IPS-11a (cell line): ENCODE measurements at regions not wholly inside any gene's neighbourhood (a gene's known extent, or its start where the extent isn't known, plus 50 kb on each side); places are given as distances from the start of the nearest gene placed in this dataset.
"Not testable (repeated sequence)": the region's sequence is repeated elsewhere in the genome, so short reads cannot be mapped to it uniquely, and the experiment has no call there.

Experiments used
- H3K4me3 ChIP-seq: one replicate; pipeline ENCODE4 v1.5.1; 2013; ENCODE audit warnings: low read depth, low read length, control low read depth

DNA sequence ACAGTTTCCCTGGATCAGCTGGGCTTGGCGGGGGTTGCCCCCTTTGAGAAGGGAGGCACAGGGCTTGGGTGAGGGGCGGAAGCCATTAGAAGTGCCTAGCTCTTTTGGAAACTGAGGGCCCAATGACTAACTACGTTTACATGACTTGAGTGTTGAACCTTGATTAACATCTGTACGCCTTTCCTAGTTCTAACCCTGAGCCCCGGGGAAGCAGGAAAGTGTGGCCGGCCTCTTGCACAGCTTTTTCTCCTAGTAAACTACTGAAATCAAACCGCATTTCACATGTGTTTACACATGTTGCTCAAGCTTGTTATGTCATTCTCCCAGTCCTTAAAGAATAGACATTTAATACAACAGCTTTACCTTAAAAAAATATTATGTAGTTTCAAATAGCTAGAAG is 1356.4 kb upstream of the TMEM132C start:
- H3K4me3 ChIP-seq: no peak overlapping the region

DNA sequence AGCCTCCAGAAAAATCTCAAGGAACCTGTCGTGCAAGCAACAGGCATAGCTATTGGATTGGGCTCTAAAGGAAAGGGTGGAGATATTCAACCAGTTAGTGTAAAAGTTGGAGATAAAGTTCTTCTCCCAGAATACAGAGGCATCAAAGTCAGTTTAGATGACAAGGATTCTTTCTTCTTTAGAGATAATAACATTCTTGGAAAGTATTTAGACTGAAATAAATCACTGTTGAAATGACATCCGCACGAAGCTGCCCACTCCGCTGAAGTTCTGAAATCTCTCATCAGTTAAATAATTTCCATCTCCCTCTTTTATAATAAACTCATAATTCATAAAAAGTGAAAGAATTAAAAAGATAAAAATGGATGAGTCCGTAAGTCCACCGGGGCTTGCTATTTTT is 1354.9 kb upstream of the TMEM132C start:
- H3K4me3 ChIP-seq: no peak overlapping the region

DNA sequence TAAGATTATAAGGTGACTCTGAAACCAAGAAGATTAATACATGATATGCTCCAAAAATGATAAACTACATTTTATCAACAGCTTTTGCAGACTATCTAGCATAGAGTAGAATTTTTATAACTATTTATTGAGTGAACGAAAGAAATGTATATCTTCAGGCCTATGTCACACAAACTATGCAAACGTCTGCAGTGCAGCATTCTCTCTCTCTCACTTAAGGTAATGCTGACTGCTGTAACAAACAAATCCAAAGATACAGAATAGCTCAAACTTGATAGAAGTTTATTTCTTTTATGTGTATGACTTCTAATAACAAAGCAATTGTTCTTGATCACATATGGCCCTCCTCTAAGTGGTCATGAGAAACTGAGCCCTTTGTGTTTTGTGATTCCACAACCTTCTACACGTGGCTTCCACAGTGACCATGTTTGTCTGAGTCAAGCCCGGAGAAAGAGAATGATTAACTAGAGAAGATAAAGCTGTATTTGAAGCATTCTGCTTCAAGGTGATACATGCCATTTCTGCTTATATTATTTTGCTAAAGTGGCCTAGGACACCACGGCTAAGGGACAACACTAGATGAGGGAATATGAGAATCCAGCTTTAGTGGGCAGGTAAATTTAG is 1352.7 kb upstream of the TMEM132C start:
- H3K4me3 ChIP-seq: no peak overlapping the region

DNA sequence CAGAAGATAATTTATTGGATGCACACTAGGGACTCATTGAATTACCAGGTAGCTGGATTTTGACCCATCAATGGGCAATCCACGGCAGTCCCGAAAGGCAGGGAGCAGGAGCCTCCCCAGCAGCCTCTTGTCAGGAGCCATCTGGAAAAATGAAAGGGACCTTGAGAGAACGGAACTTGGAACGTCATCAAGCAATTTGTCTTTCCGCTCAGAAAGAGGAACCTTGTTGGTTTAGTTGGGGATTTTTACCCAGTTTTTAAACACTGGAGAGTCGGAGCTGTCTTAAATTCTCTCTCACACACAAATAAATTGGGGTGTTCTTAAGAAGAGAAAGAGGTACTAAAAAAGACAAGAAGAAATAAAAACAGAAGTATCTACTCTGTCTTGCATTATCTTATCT is 1351.7 kb upstream of the TMEM132C start:
- no peak overlapping the region for H3K4me3 ChIP-seq

DNA sequence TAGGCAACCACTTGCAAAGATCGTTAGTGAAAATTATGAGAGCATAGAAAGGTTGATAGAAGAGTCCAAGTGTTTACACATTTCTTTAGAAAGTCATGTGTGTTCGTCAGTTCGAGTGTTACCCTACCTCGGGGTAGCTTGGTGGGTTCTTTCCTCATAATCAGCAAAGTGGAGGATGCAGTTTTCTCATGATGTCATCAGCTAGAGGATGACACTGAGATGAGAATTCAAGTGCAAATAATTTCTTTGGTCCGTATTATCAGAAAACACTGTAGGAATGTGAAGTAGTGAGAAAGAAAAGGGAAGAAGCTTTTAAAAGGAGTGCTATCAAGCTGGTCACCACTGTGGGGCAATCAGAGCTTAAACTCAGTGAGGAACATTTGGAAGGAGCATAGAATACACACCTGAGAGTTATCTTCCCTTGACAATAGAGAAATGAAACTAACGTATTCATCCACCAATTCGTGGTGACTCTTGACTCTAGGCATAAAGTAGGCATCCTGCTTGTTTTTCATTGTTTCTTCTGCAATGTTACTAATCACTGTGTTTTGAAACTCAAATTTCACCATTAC is 1340.9 kb upstream of the TMEM132C start:
- no peak overlapping the region for H3K4me3 ChIP-seq

DNA sequence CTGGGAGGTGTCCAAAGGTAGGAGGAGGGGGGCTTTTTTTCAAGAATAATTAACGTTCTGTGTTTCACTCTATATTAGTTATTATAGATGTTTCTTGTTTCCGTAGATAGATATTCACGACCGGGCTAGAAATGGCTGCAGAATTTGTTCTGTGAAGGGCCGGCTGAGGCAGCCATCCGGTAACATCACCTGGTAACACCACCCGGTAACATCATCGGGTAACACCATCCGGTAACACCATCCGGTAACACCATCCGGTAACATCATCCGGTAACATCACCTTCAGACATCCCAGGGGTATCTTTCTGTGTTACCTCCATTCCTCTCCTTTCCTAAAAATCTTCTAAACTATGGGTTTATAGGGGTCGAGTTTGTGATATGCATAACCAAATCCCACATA is 1336.7 kb upstream of the TMEM132C start:
- no peak overlapping the region for H3K4me3 ChIP-seq

DNA sequence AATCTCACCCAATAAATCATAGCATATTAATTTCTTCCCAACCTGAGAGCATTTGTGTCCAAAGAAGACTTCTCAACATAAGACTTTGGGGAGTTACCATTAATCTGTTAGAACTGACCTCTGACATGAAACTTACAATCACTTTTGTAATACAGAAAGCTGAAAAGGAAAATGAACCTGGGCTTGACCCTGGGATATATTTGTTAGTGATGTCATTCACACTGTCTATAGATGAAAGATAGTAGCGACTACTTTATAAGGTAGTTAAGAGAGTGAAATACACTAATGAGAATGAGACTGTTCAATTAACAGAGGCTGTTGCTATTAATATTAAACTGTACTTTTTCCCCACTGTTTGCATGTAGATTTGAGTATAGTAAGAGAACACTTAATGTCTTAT is 1334.8 kb upstream of the TMEM132C start:
- H3K4me3 ChIP-seq: no peak overlapping the region

DNA sequence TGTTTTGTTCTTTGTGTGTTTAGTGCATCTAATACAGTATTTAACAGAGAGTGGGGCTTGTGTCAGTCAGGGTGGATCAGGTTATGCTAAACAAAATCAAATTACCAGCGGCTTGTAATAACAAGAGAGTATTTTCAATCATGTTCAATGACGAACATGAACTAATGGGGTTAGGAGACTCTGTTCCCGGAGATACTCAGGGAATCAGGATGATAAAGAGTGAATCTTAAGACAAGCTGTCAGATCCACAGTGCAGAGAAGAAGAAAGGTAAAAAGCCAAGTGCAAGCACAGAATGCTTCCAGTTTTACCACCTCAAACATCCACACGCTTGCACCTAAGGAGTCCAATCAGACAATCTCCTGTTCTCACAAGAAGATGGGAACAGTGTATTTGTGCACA is 1331.5 kb upstream of the TMEM132C start:
- H3K4me3 ChIP-seq: no peak overlapping the region

DNA sequence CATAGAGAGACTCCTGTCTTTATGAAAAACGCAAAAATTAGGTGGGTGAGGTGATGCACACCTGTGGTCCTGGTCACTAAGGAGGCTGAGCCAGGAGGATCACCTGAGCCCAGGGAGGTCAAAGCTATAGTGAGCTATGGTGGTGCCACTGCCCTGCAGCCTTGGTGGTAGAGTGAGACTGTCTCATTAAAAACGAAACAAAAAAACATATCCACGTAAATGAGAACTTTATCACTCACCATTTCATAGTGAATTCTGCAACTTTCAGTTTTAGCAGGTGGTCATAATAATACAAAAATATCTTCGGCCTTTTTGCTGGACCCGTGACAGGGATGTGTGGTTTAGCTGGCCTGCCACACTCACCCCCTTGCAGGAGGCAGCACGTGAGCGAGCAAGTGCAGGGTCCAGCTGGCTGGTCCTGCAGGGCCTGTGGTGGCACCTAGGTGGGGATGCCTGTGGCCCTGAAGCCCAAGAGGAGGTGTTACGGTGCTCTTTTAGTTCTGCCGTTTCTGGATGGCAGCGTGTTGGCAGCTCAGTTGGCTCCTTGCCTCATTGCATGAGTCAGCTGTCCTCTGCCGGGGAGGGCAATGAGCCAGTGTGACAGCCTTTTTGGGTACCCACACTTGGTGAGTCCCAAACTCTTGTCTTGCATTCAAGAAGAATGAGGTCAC is 1330.7 kb upstream of the TMEM132C start:
- H3K4me3 ChIP-seq: no peak overlapping the region

DNA sequence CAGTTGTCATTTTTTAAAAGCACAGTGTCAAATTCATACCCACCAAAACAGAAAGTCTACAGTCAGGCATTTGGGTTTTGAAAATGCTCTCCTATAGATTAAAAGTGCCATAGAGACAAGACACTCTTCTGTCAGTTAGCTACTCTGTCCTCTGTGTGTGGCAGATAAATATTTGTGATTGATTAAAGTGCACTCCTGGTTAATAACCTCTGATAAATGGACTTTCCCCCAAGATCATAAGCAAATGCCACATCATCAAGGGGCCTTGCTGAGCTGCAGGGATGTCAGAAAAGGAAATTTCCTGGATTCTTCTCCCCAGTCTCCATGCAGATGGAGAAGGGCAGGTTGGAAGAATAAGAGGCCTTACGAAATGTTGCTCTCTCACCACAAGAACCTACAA is 1329.5 kb upstream of the TMEM132C start:
- H3K4me3 ChIP-seq: no peak overlapping the region

DNA sequence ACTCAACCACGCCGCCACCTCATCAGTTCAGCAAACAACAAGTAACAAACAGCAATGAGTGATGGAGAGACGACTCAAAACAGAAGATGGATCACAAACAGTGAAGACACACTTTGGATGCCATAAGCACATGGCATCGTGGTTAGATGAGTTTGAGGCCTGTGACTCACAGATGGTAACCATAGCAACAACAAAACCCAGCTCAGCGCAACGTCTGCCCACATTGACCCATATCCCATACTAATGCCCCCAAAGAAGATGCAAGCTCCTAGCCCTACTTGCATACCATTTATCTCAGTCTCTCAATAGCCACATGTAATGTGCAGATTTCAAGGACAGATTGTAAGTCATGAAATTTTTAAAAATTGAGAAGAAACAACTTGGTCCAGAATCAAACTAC is 1322.3 kb upstream of the TMEM132C start:
- no peak overlapping the region for H3K4me3 ChIP-seq

DNA sequence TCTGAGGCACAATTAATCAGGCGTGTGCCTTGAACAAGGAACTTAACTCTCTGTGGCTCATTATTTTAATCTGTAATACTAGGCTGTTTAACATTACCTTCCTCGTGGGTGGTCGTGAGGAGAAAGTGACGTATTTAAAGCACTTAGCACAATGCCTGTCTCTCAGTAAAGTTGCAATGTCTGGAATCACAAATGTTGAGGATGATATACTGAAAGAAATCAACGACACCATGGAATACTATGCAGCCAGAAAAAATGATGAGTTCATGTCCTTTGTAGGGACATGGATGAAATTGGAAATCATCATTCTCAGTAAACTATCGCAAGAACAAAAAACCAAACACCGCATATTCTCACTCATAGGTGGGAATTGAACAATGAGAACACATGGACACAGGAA is 1320.0 kb upstream of the TMEM132C start:
- not testable (repeated sequence) for H3K4me3 ChIP-seq

DNA sequence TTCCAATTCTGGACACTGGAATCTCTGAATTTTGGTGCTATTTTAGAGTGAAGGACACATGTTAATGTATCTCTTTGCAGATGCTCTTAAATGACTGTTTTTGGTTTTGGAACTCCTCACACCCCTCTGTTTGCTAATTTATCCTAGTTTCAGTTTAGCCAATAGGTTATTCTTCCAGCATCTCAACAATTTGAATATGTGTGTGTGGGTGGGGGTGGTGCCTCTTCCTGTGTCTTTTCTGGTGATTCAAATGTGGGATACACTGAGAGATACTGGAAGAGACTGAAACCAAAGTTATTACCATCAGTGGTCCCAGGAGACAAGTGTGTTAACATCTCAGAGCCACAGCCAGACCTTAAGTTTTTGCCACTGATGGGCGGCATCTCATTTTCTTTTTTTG is 1317.4 kb upstream of the TMEM132C start:
- no peak overlapping the region for H3K4me3 ChIP-seq

DNA sequence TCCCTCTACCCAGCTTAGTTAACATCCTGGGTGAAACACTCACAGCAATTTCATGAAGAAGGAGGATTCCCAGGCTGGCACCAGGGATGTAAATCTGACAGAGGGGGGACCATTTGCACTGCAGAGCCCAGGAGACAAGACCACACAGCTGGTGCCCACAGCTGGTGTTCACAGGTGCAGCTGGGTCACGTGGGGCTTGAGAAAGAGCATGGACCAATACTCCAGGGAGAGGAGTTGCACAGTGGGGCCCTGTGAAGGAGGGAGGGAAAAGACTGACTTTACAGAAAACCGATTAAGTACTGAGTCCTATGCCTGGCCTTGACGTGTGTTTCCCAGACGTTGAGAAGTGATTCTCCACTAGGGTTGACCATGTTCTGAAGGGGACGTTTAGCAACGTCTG is 1316.7 kb upstream of the TMEM132C start:
- no peak overlapping the region for H3K4me3 ChIP-seq

DNA sequence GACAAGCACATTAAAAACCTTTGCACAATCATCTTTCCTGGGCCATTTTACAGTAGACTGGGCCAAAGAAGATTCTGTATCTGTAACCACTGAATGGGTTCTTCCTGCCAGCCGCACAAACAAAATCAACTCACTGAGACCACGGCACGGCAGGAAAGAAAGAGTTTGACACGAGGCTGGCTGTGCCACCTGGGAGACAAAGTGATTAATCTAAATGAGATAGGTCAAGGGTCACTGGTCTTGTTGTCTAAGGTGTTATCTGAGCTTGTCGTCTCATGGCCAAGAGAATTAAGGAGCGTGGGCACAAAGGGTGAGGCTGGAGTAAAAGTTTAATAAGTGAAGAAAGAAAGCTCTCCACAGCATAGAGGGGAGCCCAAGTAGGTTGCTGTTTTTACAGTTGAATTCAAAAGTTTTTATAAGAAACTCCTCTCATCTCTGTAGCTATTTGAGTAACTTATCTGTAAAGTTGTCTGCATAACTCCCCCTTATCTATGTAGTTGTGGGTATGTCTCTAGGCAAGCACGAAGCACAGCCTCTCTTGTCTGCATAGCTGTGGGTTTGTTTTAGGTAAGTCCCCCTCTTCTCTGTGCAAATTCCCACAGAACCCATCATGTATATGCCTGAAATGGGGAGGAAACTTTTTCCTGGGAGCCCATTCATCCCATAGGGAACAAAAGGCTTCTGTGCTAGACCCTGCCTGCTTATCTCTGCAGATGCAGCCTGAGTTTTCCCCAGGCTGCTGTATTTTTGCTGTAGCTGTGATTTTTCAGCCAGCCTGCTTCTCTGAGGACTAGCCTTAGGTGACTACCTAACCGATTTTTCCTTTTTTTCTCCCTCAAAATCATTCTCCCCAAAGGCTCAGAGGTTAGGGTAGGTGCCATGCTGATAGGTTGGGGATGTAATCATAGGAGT is 1314.6 kb upstream of the TMEM132C start:
- no peak overlapping the region for H3K4me3 ChIP-seq

DNA sequence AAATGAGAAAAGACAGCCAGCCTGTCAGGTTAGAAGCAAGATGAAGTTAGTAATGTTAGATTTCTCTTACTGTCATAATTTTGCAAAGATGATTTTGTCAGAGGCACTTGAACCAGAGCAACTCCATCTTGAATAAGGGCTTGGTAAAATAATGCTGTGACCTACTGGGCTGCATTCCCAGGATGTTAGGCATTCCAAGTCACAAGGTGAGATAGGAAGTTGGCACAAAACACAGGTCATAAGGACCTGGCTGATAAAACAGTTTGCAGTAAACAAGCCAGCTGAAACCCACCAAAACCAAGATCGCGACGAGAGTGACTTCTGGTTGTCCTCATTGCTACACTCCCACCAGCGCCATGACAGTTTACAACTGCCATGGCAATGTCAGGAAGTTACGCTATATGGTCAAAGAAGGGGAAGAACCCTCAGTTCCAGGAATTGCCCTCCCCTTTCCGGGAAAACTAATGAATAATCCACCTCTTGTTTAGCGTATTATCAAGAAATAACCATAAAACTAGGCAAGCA is 1313.5 kb upstream of the TMEM132C start:
- no peak overlapping the region for H3K4me3 ChIP-seq

DNA sequence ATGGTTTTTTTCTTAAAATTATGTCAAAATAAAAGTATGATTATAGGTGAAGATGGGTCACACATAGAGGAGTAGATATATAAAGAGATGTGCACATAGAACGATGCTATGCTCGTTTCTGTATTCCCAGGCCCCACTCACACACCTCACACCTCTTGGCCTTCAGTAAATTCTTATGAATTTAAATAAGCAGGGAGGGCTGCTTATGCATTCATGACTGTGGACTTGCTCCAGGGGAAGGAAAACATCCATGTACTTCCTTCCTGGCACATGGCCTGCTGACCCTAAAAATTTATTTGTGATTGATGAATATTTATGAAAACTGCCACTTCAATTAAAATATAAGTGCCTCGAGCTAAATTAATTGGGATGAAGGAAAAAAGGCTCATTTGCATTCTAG is 1306.7 kb upstream of the TMEM132C start:
- no peak overlapping the region for H3K4me3 ChIP-seq

DNA sequence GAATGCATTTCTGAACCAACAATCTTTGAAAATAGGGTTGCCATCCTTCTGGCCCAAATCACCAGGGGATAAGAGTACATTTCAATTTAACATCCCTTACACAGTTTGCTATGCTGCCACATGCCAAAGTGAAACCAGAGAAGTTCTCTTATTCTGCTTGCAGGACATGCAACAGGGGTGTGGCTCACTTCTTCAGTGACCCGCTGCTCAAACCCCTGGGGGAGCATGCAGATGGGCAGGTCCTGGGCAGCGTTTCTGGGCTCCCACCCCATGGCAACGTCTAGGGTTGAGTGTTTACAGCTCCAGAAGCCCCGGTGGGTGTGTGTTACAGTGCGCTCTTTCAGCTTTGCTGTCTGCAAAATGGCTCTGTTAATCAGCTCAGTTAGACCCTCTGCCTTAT is 1306.3 kb upstream of the TMEM132C start:
- H3K4me3 ChIP-seq: no peak overlapping the region

DNA sequence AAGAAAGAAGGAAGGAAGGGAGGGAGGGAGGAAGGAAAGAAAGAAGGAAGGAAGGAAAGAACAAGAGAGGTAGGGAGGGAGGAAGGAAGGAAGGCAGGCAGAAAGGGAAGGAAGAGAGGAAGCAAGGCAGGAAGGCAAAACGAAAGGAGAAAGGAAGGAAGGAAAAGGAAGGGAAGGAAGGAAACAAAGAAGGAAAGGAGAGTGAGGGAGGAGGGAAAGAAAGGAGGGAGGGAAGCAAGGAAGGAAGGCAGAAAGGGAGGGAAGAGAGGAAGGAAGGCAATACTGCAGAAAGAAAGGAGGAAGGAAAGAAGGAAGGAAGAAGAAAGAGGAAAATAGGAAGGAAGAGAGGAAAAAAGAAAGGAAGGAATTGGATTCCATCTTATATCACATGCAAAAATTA is 1303.1 kb upstream of the TMEM132C start:
- no peak overlapping the region for H3K4me3 ChIP-seq

DNA sequence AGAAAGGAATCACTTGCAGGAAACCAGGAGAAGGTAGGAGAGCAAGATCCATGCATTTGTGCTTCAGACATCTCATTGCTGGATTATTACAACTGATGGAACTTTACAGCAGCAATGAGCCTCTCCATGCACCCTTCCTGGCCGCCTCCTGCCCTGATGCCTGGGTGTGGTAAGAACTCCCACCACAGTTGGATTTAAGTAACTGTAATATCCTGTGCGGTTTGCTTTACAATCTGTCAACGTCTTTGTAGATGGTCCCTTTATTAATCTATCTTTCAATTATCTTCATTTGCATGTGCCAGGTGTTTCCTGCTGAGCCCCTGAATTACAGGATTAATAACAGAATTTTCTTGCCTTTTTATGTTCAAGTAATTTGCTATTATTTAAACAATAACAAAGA is 1300.5 kb upstream of the TMEM132C start:
- no peak overlapping the region for H3K4me3 ChIP-seq

DNA sequence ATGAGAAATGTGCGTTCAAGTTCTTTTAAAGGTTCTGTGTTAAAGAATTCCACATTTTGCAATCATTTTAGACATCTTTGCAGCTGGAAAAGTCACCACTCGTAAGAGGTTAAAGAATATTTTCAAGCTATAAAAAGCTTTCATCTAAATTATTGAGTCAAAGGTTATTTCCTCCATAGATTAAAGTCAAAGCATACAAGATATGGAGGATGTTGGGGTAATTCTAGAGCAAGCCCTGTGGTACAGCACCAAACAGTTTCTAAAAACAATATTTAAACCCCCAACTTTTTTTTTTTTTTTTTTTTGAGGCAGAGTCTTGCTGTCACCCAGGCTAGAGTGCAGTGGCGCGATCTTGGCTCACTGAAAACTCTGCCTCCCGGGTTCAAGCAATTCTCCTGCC is 1299.8 kb upstream of the TMEM132C start:
- no peak overlapping the region for H3K4me3 ChIP-seq
